Activated T-cell treated with anti-CD3 and anti-CD28 coated beads for 48 hours (primary cell): ENCODE measurements at regions not wholly inside any gene's neighbourhood (a gene's known extent, or its start where the extent isn't known, plus 50 kb on each side); places are given as distances from the start of the nearest gene placed in this dataset.
"Not testable (repeated sequence)": the region's sequence is repeated elsewhere in the genome, so short reads cannot be mapped to it uniquely, and the experiment has no call there.

ENCODE experiments used
- DNase-seq: peaks from one replicate; pipeline ENCODE4 v3.0.0-alpha.2; 2020; ENCODE audit warnings: low read depth

- no peak for DNase-seq
These were observed 130.6 kb downstream of the BRD1 start for GRCh38 chr22:49697047-49697446.

DNA sequence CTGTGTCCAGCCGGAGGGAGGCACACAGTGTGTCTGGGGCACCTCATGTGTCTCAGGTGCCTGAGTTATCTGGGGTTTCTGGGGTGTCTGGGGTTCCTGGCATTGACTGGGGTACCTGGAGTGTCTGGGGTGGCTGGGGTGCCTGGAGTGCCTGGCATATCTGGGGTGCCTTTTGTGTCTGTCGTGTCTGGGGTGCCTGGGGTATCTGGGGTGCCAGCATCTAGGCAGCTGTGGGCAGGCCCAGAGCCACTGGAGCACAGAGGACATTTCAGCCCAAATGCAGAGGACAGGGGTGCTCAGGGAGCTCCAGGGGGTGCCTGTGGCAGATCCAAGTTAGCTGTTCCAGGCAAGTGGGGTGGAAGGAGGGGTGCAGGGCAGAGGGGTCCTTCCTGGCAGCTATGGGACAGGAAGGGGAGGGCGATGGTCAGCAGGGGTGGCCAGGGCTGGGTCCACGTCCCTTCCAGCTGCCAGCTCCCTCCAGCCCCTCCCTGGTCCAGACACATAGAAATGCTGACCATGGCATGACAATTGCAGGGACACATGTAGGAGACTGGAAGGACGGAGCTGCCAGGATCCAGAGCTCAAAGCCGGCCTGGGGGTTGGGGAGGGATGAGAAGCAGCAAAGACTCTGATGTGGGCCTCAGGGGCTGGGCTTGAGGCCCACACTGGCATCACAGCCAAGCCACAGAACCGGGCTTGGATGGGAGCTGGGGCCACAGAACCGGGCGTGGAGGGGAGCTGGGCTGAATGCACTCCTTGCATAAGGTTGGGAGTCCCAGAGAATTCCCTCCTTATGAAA is 133.0 kb downstream of the BRD1 start:
- no peak for DNase-seq

DNA sequence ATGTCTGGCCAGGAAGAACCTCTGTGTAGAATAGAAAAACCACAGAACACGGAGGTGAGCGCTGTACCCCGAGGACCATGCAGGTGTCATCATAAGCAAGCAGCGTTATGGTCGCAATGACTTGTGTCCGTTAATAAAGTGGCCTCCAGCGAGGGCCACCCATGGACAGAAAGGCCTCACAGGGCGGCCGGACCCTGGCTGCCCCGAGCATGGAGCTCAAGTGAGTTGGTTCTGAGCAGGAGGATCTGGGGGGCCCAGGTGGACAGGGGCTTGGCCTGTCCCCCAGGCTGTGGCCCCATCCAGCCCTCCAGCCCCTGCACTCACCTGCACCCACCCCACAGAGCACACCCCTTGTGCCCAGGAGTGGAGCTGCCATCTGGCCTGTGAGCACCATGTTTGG is 133.8 kb downstream of the BRD1 start:
- DNase-seq: no peak

DNA sequence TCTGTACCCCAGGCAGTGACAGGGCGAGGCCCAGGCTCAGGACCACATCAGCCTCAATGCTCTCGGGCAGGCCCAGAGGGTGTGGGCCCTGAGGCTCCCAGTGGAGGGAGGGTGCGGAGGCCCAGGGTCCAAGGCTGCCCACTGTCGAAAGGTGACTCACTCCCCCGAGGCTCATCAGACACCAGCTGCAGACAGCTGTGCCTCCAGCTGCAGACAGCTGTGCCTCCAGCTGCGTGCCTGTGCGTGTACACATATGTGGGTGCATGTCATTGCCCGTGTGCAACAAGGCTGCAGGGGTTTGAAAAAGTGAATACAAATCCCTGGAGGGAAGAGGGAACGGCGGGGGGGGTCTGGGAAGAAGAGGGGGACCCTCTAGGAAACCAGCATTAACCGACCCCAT is 134.3 kb downstream of the BRD1 start:
- no peak for DNase-seq

- no peak for DNase-seq
These were observed 135.0 kb downstream of the BRD1 start for GRCh38 chr22:49692499-49693225.

DNA sequence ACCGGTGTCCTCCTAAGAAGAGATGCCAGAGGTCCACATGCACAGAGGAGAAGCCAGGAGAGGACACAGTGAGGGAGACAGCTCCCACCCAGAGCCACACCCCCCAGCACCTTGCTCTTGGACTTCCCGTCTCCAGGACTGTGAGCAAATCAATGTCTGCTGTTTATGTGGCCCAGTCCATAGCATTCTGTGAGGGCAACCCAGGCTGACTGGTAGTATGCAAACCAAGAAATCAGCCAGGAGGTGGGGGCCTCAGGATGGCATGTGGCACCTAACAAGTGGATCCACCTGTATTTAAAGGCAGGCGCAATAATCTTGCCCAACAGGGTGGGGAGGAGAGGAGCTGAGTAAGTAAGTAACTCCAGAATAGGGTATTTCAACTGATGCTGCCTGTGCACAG is 136.4 kb downstream of the BRD1 start:
- no peak for DNase-seq

- no peak for DNase-seq
These were observed 137.2 kb downstream of the BRD1 start for GRCh38 chr22:49690454-49690853.

DNA sequence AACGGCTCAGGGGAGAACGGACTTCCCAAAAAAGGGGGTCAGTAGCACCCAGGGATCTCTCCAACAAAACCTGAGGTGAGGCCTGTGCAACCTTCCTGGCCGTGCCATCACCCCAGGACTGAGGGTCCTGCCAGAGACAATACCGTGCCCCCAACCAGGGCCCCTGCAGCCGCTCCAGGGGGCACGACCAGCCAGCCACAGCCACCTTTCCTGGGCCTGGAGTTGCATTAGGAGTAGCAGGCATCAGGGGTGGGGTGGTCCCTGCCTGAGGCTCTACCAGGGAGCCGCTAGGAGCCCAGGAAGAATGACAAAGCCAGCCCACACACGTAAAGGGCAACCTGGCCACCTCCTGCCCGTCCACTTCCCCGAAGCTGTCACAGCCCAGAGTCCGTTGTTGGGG is 137.8 kb downstream of the BRD1 start:
- DNase-seq: no peak

- no peak for DNase-seq
These were observed 138.4 kb downstream of the BRD1 start for GRCh38 chr22:49689255-49689770.

- no peak for DNase-seq
These were observed 139.0 kb downstream of the BRD1 start for GRCh38 chr22:49688516-49689254.

GRCh38 chr22:49687786-49688515 is 139.7 kb downstream of the BRD1 start:
- no peak for DNase-seq

DNA sequence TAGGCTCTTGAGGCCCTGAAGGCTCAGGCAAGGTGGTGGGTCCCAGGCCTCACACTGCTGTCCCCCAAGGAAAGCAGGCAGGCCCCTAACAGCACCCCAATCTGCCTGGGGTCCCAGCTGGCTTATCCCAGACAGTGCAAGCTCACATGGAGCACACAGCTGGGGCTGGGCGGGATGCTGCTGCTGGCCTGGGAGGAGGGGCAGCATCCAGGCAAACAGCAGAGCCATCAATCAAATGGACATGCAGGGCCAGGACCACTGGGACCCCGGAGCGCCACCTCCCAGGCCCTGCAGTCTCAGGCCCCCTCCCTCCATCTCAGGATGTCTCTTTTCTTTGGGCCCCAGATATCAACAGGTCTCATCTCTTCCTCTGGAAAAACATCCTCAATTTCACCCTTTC is 140.3 kb downstream of the BRD1 start:
- no peak for DNase-seq

- DNase-seq: no peak
These were observed 141.0 kb downstream of the BRD1 start for GRCh38 chr22:49686495-49687219.

DNA sequence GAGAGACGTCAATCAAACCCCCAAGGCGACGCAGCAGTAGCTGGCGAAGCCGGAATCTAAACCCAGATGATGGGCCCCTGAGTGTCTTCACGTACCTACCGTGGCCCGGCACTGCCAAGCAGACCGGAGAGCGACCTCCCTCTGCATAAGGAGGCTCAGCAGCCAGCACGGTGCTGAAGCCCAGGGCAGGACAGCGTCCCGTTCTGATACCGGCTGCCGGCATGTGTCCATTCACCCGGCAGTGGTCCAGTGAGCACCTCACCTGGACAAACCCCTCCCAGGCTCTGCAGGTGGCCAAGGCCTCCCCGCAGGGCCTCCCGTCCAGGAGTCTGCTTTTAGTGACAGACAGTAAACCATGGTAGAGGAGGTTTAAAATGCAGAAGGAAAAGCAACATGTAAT is 142.0 kb downstream of the BRD1 start:
- no peak for DNase-seq

GRCh38 chr22:49685116-49685515 is 142.6 kb downstream of the BRD1 start:
- no peak for DNase-seq

DNA sequence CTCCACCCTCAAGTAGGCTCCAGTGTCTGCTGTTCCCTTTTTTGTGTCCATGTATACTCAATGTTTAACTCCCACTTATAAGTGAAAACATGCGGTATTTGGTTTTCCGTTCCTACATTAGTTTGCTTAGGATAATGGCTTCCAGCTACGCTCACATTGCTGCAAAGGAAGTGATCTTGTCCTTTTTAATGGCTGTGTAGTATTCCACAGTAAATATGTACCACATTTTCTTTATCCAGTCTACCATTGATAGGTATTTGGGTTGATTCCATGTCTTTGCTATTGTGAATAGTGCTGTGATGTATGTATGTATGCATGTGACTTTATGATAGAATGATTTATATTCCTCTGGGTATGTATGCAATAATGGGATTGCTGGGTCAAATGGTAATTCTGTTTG is 144.6 kb downstream of the BRD1 start:
- DNase-seq: no peak

DNA sequence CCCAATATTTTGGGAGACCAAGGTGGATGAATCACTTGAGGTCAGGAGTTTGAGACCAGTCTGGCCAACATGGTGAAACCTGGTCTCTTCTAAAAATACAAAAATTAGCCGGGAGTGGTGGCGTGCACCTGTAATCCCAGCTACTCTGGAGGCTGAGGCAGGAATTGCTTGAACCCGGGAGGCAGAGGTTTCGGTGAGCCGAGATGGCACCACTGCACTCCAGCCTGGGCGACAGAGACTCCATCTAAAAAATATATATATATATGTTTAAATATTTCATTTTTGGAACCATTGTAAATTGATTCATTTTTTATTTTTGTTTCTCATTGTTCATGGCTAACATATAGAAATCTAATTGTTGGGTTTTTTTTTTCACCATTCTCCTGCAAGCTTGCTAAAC is 146.9 kb downstream of the BRD1 start:
- not testable (repeated sequence) for DNase-seq

GRCh38 chr22:49678842-49679170 is 148.9 kb downstream of the BRD1 start:
- no peak for DNase-seq

- DNase-seq: no peak
These were observed 149.4 kb downstream of the BRD1 start for GRCh38 chr22:49678137-49678841.

DNA sequence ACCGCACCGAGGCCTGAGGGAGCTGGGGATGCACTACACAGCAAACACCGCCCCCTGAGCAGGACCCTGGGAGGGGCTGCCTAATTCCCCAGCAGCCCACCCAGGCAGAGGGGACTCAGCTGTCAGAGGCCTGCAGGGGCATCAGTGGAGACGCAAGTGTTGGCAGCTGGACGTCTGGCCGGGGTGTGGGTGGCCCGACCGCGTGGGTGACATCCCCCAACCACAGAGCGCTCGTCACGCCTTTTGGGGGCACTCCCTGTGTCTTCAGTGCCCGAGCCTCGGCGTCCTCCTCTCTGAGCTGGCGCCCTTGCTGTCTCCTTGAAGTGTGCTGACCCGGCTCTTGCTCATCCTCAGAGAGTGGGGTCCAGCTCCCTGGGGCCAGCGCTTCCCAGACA is 150.2 kb downstream of the BRD1 start:
- no peak for DNase-seq
